Ascending aorta (tissue), 2 donors: ENCODE measurements at regions not wholly inside any gene's neighbourhood (a gene's known extent, or its start where the extent isn't known, plus 50 kb on each side); places are given as distances from the start of the nearest gene placed in this dataset.
"Not testable (repeated sequence)": the region's sequence is repeated elsewhere in the genome, so short reads cannot be mapped to it uniquely, and the experiment has no call there.

Experiments used
- DNase-seq, 2 donors: peaks; one replicate each; pipeline ENCODE4 v3.0.0-alpha.2; 2019; ENCODE audit warnings: low spot score in 2 of 2
- H3K27ac ChIP-seq, 2 donors: fragments of 200-600 bp; sonication (generic); one replicate each; pipeline ENCODE4 v1.5.1; 2016 to 2017; ENCODE audit warnings: mild to moderate bottlenecking in 1 of 2
- H3K27me3 ChIP-seq: fragments of 200-600 bp; sonication (generic); one replicate; pipeline ENCODE4 v1.5.1; 2017
- H3K36me3 ChIP-seq, 2 donors: fragments of 200-600 bp; sonication (generic); one replicate each; pipeline ENCODE4 v1.5.1; 2016
- H3K4me1 ChIP-seq, 2 donors: fragments of 200-600 bp; sonication (generic); one replicate each; pipeline ENCODE4 v1.5.1; 2016 to 2017; ENCODE audit warnings: mild to moderate bottlenecking in 1 of 2
- H3K4me3 ChIP-seq, 2 donors: fragments of 200-600 bp; sonication (generic); one replicate each; pipeline ENCODE4 v1.5.1; 2016 to 2017; ENCODE audit warnings: mild to moderate bottlenecking in 1 of 2
- H3K9me3 ChIP-seq, 2 donors: fragments of 200-600 bp; sonication (generic); one replicate each; pipeline ENCODE4 v1.5.1; 2016
- CTCF ChIP-seq, 3 experiments: fragments of 200-600 bp in 2 of 3; fragments of 450-650 bp in 1 of 3; sonication (generic) in 2 of 3; IDR thresholded peaks; one replicate each; pipeline ENCODE4 v1.5.1; 2016 to 2019; ENCODE audit warnings: antibody characterized with exemption in 3 of 3, mild to moderate bottlenecking in 1 of 3, moderate library complexity in 1 of 3
- intact Hi-C: fragments of 100-400 bp; cut with DNase I; formaldehyde crosslinking; loops from one replicate; pipeline ENCODE4 v1.15.1; 2023

- no peak for DNase-seq
- Histone ChIP-seq H3K36me3 (no peaks in the 10 kb centered on the region), H3K4me1 (no peaks in the 10 kb centered on the region), H3K9me3 (no peaks in the 10 kb centered on the region), H3K27ac (no peak overlapping the region), H3K4me3 (no peak overlapping the region), H3K27me3 (no peaks in the 10 kb centered on the region)
- intact Hi-C loops = no loop called here
- no peak for TF ChIP-seq CTCF (IDR thresholded peaks at IDR 0.05)
These were observed 1431.7 kb upstream of the ACVR2A start for GRCh38 chr2:146413086-146413610.

- DNase-seq = no peak
- no peaks in the 10 kb centered on the region for H3K36me3 ChIP-seq
These were observed 1432.2 kb upstream of the ACVR2A start for GRCh38 chr2:146412625-146413024.

GRCh38 chr2:146405402-146406309, 1439.2 kb upstream of the ACVR2A start:
- H3K9me3 ChIP-seq, H3K4me1 ChIP-seq, H3K27me3 ChIP-seq, DNase-seq, H3K36me3 ChIP-seq, intact Hi-C loops, H3K4me3 ChIP-seq, H3K27ac ChIP-seq: not testable (repeated sequence)

More at GRCh38 chr2:146412625-146413024, 1432.2 kb upstream of the ACVR2A start:
- Histone ChIP-seq H3K4me1 (no peaks in the 10 kb centered on the region), H3K9me3 (no peaks in the 10 kb centered on the region), H3K27ac (no peak overlapping the region), H3K27me3 (no peaks in the 10 kb centered on the region), H3K4me3 (no peak overlapping the region)
- intact Hi-C loops = no loop called here
- no peak for TF ChIP-seq CTCF (IDR thresholded peaks at IDR 0.05)

GRCh38 chr2:146403546-146404160, 1441.2 kb upstream of the ACVR2A start:
- H3K4me3 ChIP-seq, H3K4me1 ChIP-seq, H3K9me3 ChIP-seq, H3K27ac ChIP-seq, intact Hi-C loops, H3K36me3 ChIP-seq, DNase-seq, H3K27me3 ChIP-seq: not testable (repeated sequence)

- H3K9me3 ChIP-seq = no peaks in the 10 kb centered on the region
- TF ChIP-seq CTCF (IDR thresholded peaks at IDR 0.05) = no peak
- intact Hi-C loops = no loop called here
- H3K27me3 ChIP-seq = no peaks in the 10 kb centered on the region
- no peak overlapping the region for H3K27ac ChIP-seq
- no peak overlapping the region for H3K4me3 ChIP-seq
- DNase-seq = no peak
- no peaks in the 10 kb centered on the region for H3K4me1 ChIP-seq
- no peaks in the 10 kb centered on the region for H3K36me3 ChIP-seq
These were observed 1452.2 kb upstream of the ACVR2A start for GRCh38 chr2:146392631-146393030.

- H3K4me3 ChIP-seq = no peak overlapping the region
- DNase-seq = no peak
- intact Hi-C loops = no loop called here
- no peaks in the 10 kb centered on the region for H3K4me1 ChIP-seq
- no peaks in the 10 kb centered on the region for H3K27me3 ChIP-seq
- TF ChIP-seq CTCF (IDR thresholded peaks at IDR 0.05) = no peak
- H3K27ac ChIP-seq = no peak overlapping the region
- no peaks in the 10 kb centered on the region for H3K36me3 ChIP-seq
- no peaks in the 10 kb centered on the region for H3K9me3 ChIP-seq
These were observed 1452.6 kb upstream of the ACVR2A start for GRCh38 chr2:146392186-146392585.
